ENCODE measurements at regions not wholly inside any gene's neighbourhood (a gene's known extent, or its start where the extent isn't known, plus 50 kb on each side); places are given as distances from the start of the nearest gene placed in this dataset.
"Not testable (repeated sequence)": the region's sequence is repeated elsewhere in the genome, so short reads cannot be mapped to it uniquely, and the experiment has no call there.

GRCh38 chr10:33776419-33777070 is 442.1 kb upstream of the NRP1 start:
- no peak for DNase-seq

GRCh38 chr10:33774857-33775256 is 440.4 kb upstream of the NRP1 start:
- DNase-seq: no peak

- DNase-seq: no peak
Observed at GRCh38 chr10:33773886-33774480, 439.5 kb upstream of the NRP1 start.

- peak; percentile 21 for DNase-seq
Observed at GRCh38 chr10:33773253-33773573, 438.7 kb upstream of the NRP1 start.

GRCh38 chr10:33772370-33773252 is 438.1 kb upstream of the NRP1 start:
- no peak for DNase-seq

- DNase-seq: not testable (repeated sequence)
Observed at GRCh38 chr10:33771856-33772255, 437.4 kb upstream of the NRP1 start.

- no peak for DNase-seq
Observed at GRCh38 chr10:33764694-33765185, 430.3 kb upstream of the NRP1 start.

GRCh38 chr10:33760056-33760943 is 425.8 kb upstream of the NRP1 start:
- no peak for DNase-seq

- no peak for DNase-seq
Observed at GRCh38 chr10:33759191-33759590, 424.7 kb upstream of the NRP1 start.

GRCh38 chr10:33758299-33758698 is 423.8 kb upstream of the NRP1 start:
- no peak for DNase-seq

- no peak for DNase-seq
Observed at GRCh38 chr10:33754052-33754451, 419.6 kb upstream of the NRP1 start.

GRCh38 chr10:33753389-33753788 is 418.9 kb upstream of the NRP1 start:
- no peak for DNase-seq

GRCh38 chr10:33749790-33750189 is 415.3 kb upstream of the NRP1 start:
- no peak for DNase-seq

- no peak for DNase-seq
Observed at GRCh38 chr10:33749067-33749735, 414.7 kb upstream of the NRP1 start.

- no peak for DNase-seq
Observed at GRCh38 chr10:33746836-33747268, 412.4 kb upstream of the NRP1 start.

GRCh38 chr10:33746186-33746585 is 411.7 kb upstream of the NRP1 start:
- no peak for DNase-seq

GRCh38 chr10:33743429-33743857 is 409.0 kb upstream of the NRP1 start:
- peak; percentile 6 for DNase-seq

GRCh38 chr10:33739031-33739430 is 404.6 kb upstream of the NRP1 start:
- DNase-seq: no peak

GRCh38 chr10:33735464-33735923 is 401.0 kb upstream of the NRP1 start:
- DNase-seq: peak; percentile 74

GRCh38 chr10:33734393-33735155 is 400.1 kb upstream of the NRP1 start:
- DNase-seq: no peak

GRCh38 chr10:33733058-33733457 is 398.6 kb upstream of the NRP1 start:
- DNase-seq: no peak

Data from DMS53 (cell line).